M059J (cell line): ENCODE measurements at regions not wholly inside any gene's neighbourhood (a gene's known extent, or its start where the extent isn't known, plus 50 kb on each side); places are given as distances from the start of the nearest gene placed in this dataset.

ENCODE experiments used
- DNase-seq: peaks from one replicate; pipeline ENCODE4 v3.0.0-alpha.2; 2012; ENCODE audit warnings: low read depth

DNA sequence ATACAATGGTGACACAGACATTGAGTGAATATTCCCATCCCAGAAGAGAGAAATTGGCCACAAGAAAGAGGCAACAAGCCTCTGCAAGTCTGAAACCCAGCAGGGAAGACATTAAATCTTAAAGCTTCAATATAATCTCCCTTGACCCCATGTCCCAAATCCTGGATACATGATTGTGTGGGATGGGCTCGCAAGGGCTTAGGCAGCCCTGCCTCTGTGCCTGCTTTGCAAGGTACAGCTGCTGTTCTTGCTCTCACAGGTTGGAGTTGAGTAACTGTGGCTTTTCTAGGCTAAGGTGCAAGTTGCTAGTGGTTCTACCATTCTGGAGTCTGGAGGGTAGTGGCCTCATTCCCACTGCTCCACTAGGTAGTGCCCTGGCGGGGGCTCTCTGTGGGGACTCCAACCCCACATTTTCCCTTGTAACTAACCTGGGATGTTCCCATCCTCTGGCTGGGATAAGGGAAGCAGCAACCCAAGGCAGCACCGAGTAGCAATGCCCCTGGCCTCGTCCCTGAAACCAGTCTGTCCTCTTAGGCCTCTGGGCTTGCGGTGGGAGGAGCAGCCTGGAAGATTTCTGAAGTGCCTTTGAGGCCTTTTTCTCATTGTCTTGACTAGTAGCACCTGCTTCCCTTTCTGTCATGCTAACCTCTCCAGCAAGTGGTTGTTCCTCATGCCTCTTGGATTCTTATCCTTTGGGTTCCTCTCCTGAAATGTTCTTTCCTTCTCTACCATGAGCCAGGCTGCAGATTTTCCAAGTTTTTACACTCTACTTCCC lies 90.0 kb downstream of the FAM174B start:
- DNase-seq: no peak

DNA sequence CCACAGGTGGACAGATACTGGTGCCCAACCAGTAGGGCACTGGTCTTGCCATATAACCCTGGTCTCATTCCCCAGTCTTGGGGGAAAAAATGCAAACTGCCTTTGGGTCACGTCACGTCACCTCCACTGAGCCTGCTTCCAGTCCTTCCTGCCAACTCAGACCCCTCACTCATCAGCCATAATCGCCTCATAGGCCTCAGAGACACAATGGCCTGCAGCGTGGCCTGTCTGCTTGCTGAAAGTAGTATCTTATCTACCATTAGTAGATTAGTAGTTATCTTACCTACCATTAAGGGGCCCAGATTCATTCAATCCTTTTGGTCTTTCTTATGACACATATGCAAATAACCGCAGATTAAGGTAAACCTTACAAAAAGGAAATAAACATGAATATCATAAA lies 93.8 kb downstream of the FAM174B start:
- no peak for DNase-seq

DNA sequence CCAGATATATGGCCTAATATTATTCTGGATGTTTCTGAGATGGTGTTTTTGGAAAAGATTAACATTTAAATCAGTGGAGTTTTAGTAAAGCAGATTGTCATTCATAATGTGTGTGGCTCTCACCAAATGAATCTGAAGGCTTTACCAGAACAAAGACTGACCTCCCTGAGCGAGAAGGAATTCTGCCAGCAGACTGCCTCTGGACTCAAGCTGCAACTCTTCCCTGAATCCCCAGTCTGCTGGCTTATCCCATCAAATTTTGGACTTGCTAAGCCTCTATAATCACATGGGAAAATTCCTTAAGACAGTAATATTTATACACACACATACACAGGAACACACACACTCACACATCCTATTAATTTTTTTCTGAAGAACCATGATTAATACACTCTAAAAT lies 102.3 kb downstream of the FAM174B start:
- no peak for DNase-seq

DNA sequence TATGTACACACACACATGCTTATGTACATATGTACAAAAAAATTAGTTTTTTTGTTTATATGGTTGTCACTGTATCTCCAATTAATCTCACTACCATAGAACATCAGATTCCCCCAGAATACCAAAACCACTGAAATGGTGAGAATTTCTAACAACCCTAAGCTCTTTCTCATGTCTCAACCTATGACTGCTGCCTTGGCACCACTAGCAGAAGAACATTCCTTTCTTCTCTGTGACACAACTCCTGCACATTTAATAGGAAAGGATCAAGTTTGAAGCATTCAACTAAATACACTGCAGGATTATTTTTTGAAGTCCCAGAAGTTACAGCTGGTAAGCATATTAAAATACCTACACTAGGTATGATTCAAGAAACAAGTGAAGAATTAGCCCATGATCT lies 109.6 kb downstream of the FAM174B start:
- no peak for DNase-seq

- DNase-seq: peak; percentile 65
These were observed 114.0 kb downstream of the FAM174B start for GRCh38 chr15:92541291-92542200.

- no peak for DNase-seq
These were observed 117.5 kb downstream of the FAM174B start for GRCh38 chr15:92538115-92538514.

- peak; percentile 21 for DNase-seq
These were observed 122.3 kb downstream of the FAM174B start for GRCh38 chr15:92533298-92533697.

DNA sequence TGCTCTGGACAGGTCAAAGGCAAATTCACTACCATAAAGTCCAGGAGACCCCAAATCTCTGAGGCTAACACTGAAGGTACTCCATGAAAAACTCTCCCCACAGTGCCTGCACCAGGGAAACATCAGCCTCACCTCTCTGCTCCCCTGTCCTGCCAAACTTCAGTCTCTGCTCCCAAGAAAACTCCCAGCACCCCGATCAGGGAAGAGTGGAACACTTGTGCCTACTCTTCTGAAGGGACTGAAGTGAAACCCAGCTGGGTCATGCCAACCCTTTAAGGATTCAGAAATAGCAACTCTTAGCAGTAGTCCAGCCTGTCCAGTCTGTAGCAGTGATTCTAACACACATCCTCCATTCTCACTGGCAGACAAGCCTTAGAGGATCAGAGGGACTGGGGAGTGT lies 124.2 kb downstream of the FAM174B start:
- no peak for DNase-seq

DNA sequence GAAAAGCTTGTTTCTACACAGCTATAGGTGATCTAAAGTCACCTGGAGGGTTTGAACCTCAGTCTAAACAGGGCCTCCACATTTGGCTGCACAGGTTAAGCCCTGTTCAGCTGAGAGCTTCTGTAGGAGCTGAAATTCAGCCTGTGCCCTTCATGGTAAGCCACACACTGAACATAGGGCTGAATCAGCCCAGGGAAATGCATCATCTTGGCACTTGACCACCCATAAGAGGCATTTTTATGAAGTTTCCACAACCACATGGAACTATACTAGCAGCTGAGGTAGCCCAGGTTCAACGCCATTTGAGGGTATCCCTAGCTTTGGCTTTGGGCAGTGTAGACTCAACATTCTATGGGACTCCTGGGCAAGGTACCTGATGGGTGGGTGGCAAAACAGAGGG lies 126.8 kb downstream of the FAM174B start:
- peak; percentile 5 for DNase-seq

GRCh38 chr15:92527197-92527596 lies 128.4 kb downstream of the FAM174B start:
- peak; percentile 66 for DNase-seq

DNA sequence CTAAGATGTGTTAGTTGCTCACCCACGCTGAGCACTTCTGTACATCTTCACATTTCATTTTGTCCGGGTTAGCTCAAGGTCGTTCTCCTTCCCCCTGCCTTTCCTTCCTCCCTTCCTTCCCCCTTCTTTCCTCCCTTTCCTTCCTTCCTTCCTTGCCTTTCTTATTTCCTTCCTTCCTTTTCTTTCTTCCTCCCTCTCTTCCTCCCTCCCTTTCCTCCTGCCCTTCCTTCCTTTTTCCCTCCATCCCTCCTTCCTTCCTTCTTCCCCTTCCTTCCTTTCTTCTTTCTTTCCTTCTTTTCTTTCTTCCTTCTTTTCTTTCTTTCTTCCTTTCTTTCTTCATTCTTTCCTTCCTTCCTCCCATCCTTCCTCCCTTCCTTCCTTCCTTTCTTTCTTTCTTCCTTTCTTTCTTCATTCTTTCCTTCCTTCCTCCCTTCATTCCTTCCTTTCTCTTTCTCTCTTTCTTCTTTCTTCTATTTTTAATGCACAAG lies 129.8 kb downstream of the FAM174B start:
- DNase-seq: no peak

GRCh38 chr15:92524874-92525565 lies 130.6 kb downstream of the FAM174B start:
- no peak for DNase-seq

DNA sequence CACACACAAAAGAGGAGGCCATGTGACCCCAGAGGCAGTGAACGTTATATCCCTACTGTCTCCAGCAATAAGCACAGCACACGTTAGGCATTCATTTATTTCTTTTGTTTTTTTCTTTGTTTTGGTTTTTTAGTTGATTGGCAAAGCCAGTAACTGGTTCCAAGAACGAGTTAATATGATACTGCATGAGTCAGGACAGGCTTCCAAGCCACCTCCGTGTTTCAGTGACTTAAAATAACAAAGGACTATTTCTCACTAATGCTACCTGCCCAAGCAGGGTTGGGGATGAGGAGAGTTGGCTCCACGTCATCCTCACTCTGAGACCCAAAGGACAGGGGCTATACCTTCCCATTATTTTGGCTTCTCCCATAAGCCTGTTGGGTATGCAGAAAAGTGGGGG lies 130.5 kb downstream of the ST8SIA2 start:
- peak; percentile 40 for DNase-seq

GRCh38 chr15:92523176-92523575 lies 129.5 kb downstream of the ST8SIA2 start:
- no peak for DNase-seq

DNA sequence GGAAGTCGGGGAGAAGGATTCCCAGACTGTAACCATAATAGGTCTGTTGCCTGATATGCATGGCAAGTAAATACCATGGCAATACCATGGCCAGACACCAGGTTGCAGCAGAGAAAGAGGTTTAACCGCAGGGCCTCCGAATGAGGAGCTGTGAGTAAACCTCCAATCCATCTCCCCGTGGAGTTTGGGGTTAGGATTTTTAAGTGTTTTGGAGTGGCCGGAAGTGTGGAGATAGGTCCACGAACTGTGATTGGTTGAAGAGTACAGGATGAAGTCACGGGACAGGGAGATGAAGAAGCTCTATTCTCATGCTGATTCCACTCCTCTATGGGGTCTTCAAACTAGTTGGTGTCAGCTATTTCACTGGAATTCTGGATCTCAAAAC lies 127.9 kb downstream of the ST8SIA2 start:
- peak; percentile 81 for DNase-seq

- DNase-seq: no peak
These were observed 127.4 kb downstream of the ST8SIA2 start for GRCh38 chr15:92520914-92521623.

- DNase-seq: peak; percentile 28
These were observed 126.0 kb downstream of the ST8SIA2 start for GRCh38 chr15:92519709-92520108.
